Ovary (tissue), 7 donors: ENCODE measurements at regions not wholly inside any gene's neighbourhood (a gene's known extent, or its start where the extent isn't known, plus 50 kb on each side); places are given as distances from the start of the nearest gene placed in this dataset.

Source experiments
- DNase-seq, 5 donors: peaks; one replicate each; pipeline ENCODE4 v3.0.0-alpha.2; 2019 to 2020
- H3K27ac ChIP-seq, 2 donors: fragments of 200-600 bp; one replicate each; pipeline versions ENCODE4 v1.5.1 to v1.8.0; 2019 to 2022
- H3K27me3 ChIP-seq: fragments of 200-600 bp; one replicate; pipeline ENCODE4 v1.8.0; 2022
- H3K36me3 ChIP-seq: fragments of 200-600 bp; sonication (generic); one replicate; pipeline ENCODE4 v1.5.1; 2019
- H3K4me1 ChIP-seq: one replicate; pipeline ENCODE4 v1.8.1; 2013; ENCODE audit warnings: mild to moderate bottlenecking, moderate library complexity; ENCODE audit not compliant: insufficient read depth
- H3K4me3 ChIP-seq: fragments of 200-600 bp; sonication (generic); one replicate; pipeline ENCODE4 v1.5.1; 2017
- H3K9me3 ChIP-seq, 2 donors: fragments of 200-600 bp in 1 of 2; sonication (generic) in 1 of 2; one replicate each; pipeline versions ENCODE4 v1.5.1 to v1.8.1; 2013 to 2019; ENCODE audit warnings: mild to moderate bottlenecking in 1 of 2, moderate library complexity in 1 of 2
- EP300 ChIP-seq: sonication (generic); formaldehyde crosslinking; IDR thresholded peaks from one replicate; pipeline ENCODE4 v1.6.1; 2017; ENCODE audit warnings: antibody characterized with exemption
- POLR2A ChIP-seq: fragments of 450-650 bp; IDR thresholded peaks from one replicate; pipeline ENCODE4 v1.6.1; 2017; ENCODE audit warnings: antibody characterized with exemption, mild to moderate bottlenecking, moderate library complexity
- WGBS, 3 donors: extraction: QIAGEN DNeasy Blood & Tissue Kit in 1 of 3; methylation state at CpG; one replicate each; pipeline versions ENCODE4 v1.1.5 to v1.1.7; 2013 to 2017; 5-methylcytosine and 5-hydroxymethylcytosine counted together
- intact Hi-C, 4 donors: fragments of 100-400 bp; cut with DNase I; formaldehyde crosslinking; loops; one replicate each; pipeline versions ENCODE4 v1.11.0 to v1.15.1; 2022 to 2023
- TF ChIP-seq, protein P1 (sequence below), 3 donors: fragments of 450-650 bp in 2 of 3; fragments of 200-600 bp in 1 of 3; IDR thresholded peaks; one replicate each; pipeline versions ENCODE4 v1.5.1 to v1.8.0; 2016 to 2022; ENCODE audit warnings: antibody characterized with exemption in 3 of 3, mild to moderate bottlenecking in 1 of 3
- donor health status: DM: no; HTN: no; CAD: no; lungs with moderate emphysema.
- donor health status: DM: no; HTN: no; CAD: no.
- donor health status: Bipolar disorder and iron deficiency.
- donor health status: DM: no; HTN: no; CAD: no.
- donor health status: DM: yes; HTN: yes; CAD: no.

- H3K4me1 ChIP-seq: no peaks in the 10 kb centered on the region
- WGBS, 3 donors: 47 to 56% (median 55%) methylated on average over 6 of the region's 6 CpGs
- DNase-seq: no peak
- intact Hi-C loops: no loop called here
- no peak for TF ChIP-seq POLR2A
- TF ChIP-seq, protein P1, sequence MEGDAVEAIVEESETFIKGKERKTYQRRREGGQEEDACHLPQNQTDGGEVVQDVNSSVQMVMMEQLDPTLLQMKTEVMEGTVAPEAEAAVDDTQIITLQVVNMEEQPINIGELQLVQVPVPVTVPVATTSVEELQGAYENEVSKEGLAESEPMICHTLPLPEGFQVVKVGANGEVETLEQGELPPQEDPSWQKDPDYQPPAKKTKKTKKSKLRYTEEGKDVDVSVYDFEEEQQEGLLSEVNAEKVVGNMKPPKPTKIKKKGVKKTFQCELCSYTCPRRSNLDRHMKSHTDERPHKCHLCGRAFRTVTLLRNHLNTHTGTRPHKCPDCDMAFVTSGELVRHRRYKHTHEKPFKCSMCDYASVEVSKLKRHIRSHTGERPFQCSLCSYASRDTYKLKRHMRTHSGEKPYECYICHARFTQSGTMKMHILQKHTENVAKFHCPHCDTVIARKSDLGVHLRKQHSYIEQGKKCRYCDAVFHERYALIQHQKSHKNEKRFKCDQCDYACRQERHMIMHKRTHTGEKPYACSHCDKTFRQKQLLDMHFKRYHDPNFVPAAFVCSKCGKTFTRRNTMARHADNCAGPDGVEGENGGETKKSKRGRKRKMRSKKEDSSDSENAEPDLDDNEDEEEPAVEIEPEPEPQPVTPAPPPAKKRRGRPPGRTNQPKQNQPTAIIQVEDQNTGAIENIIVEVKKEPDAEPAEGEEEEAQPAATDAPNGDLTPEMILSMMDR (IDR thresholded peaks at IDR 0.05): no peak
- TF ChIP-seq EP300: no peak
- H3K4me3 ChIP-seq: no peak overlapping the region
- no peak overlapping the region for H3K27ac ChIP-seq
- H3K27me3 ChIP-seq: no peaks in the 10 kb centered on the region
- no peaks in the 10 kb centered on the region for H3K36me3 ChIP-seq
- H3K9me3 ChIP-seq: no peaks in the 10 kb centered on the region
Measured at GRCh38 chr18:71068338-71068737, 779.5 kb downstream of the SOCS6 start.

GRCh38 chr18:71049893-71050292 is 761.0 kb downstream of the SOCS6 start:
- TF ChIP-seq EP300 (no peak), POLR2A (no peak)
- TF ChIP-seq, protein P1 (IDR thresholded peaks at IDR 0.05): no peak
- H3K4me1 ChIP-seq: no peaks in the 10 kb centered on the region
- no peaks in the 10 kb centered on the region for H3K27me3 ChIP-seq
- no peaks in the 10 kb centered on the region for H3K36me3 ChIP-seq
- H3K9me3 ChIP-seq: no peaks in the 10 kb centered on the region
- 55 to 77% (median 62%) methylated on average over 1 of the region's 1 CpG for WGBS, 3 donors
- H3K27ac ChIP-seq: no peak overlapping the region
- H3K4me3 ChIP-seq: no peak overlapping the region
- no peak for DNase-seq
- intact Hi-C loops: no loop called here

DNA sequence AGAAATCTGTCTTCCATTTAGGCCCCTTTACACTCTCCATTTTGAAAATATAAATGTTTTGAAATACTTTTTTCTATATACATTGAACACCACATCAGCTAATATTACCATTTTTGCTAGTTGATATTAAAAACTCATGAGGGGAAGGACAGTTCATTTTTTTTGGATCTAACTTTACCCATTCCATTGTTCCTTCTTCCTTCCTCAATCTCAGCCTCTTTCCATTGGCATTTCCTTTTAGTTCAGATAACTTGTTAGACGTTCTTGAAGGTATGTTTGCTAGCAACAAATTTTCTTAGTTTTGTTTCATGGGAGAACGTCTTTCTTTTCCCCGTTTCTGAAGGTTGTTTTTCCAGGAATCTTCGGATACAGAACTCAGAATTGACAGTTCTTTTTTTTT is 759.0 kb downstream of the SOCS6 start:
- TF ChIP-seq POLR2A: no peak
- TF ChIP-seq EP300: no peak
- TF ChIP-seq, protein P1 (IDR thresholded peaks at IDR 0.05): no peak
- H3K27me3 ChIP-seq: no peaks in the 10 kb centered on the region
- no peaks in the 10 kb centered on the region for H3K4me1 ChIP-seq
- H3K9me3 ChIP-seq: no peaks in the 10 kb centered on the region
- no peak overlapping the region for H3K4me3 ChIP-seq
- WGBS, 3 donors: 68 to 71% (median 70%) methylated on average over 4 of the region's 4 CpGs
- H3K36me3 ChIP-seq: no peaks in the 10 kb centered on the region
- intact Hi-C loops: no loop called here
- no peak for DNase-seq
- no peak overlapping the region for H3K27ac ChIP-seq

DNA sequence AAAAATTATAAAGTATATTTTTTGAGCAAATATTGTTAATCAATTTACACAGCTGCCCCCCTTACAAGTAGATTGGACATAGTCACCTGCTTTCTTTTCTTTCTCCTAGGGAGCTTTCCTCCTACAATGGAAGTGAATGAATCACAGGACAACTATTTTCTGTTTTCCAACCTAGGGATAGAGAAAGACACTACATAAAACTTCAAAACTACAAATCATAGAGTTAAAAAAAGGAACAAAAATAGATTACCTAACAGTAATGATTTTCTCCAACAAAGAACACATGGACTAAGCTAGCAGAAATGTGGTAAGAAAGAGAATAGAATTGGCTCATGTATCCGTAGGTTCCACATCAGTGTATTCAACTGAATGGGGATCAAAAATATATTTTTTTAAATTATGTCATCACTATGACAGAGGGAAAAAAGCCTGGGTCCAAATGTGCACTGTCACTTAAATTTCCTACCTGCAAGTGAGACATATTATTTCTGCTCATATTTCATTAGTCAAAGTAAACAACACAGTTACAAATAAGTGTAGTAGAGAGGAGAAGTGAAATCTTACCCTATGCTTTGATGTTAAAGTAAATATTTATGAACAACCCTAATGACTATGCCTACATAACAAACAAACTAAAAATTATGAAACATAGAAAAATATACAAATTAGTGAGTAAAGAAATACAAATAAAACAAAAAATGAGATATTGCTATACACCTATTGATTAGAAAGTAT is 756.7 kb downstream of the SOCS6 start:
- Histone ChIP-seq H3K9me3 (no peaks in the 10 kb centered on the region), H3K4me1 (no peaks in the 10 kb centered on the region), H3K27ac (no peak overlapping the region), H3K4me3 (no peak overlapping the region), H3K36me3 (no peaks in the 10 kb centered on the region), H3K27me3 (no peaks in the 10 kb centered on the region)
- 0% methylated on average over 1 of the region's 1 CpG for WGBS, 3 donors
- DNase-seq: no peak
- intact Hi-C loops: no loop called here
- no peak for TF ChIP-seq POLR2A
- no peak for TF ChIP-seq EP300
- TF ChIP-seq, protein P1 (IDR thresholded peaks at IDR 0.05): no peak
